Stimulated activated naive CD4-positive, alpha-beta T cell treated with Interleukin-2 at 50 U/mL for 16 hours (primary cell): ENCODE measurements at regions not wholly inside any gene's neighbourhood (a gene's known extent, or its start where the extent isn't known, plus 50 kb on each side); places are given as distances from the start of the nearest gene placed in this dataset.
"Not testable (repeated sequence)": the region's sequence is repeated elsewhere in the genome, so short reads cannot be mapped to it uniquely, and the experiment has no call there.

Source experiments
- DNase-seq: peaks from one replicate; lab custom pipeline; 2025; lab: John Stamatoyannopoulos, UW

GRCh38 chr1:5733596-5733995, 258.6 kb downstream of the NPHP4 start:
- no peak for DNase-seq

- no peak for DNase-seq
Measured at GRCh38 chr1:5731110-5731423, 261.2 kb downstream of the NPHP4 start.

- DNase-seq: no peak
Measured at GRCh38 chr1:5730272-5731109, 261.7 kb downstream of the NPHP4 start.

GRCh38 chr1:5729636-5730145, 262.5 kb downstream of the NPHP4 start:
- DNase-seq: no peak

GRCh38 chr1:5728663-5729355, 263.4 kb downstream of the NPHP4 start:
- DNase-seq: no peak

GRCh38 chr1:5727871-5728643, 264.2 kb downstream of the NPHP4 start:
- DNase-seq: no peak

- no peak for DNase-seq
Measured at GRCh38 chr1:5727191-5727590, 265.0 kb downstream of the NPHP4 start.

- DNase-seq: not testable (repeated sequence)
Measured at GRCh38 chr1:5726586-5727184, 265.5 kb downstream of the NPHP4 start.

GRCh38 chr1:5725855-5726585, 266.2 kb downstream of the NPHP4 start:
- no peak for DNase-seq

GRCh38 chr1:5725406-5725805, 266.8 kb downstream of the NPHP4 start:
- DNase-seq: no peak

- DNase-seq: no peak
Measured at GRCh38 chr1:5724847-5725246, 267.4 kb downstream of the NPHP4 start.

- DNase-seq: no peak
Measured at GRCh38 chr1:5722635-5723164, 269.5 kb downstream of the NPHP4 start.

- no peak for DNase-seq
Measured at GRCh38 chr1:5721634-5722215, 270.5 kb downstream of the NPHP4 start.

- DNase-seq: no peak
Measured at GRCh38 chr1:5720936-5721335, 271.3 kb downstream of the NPHP4 start.

- no peak for DNase-seq
Measured at GRCh38 chr1:5720484-5720883, 271.7 kb downstream of the NPHP4 start.

- no peak for DNase-seq
Measured at GRCh38 chr1:5720045-5720444, 272.2 kb downstream of the NPHP4 start.

- DNase-seq: no peak
Measured at GRCh38 chr1:5718831-5719632, 273.2 kb downstream of the NPHP4 start.

- DNase-seq: no peak
Measured at GRCh38 chr1:5717031-5717682, 275.1 kb downstream of the NPHP4 start.

- no peak for DNase-seq
Measured at GRCh38 chr1:5716126-5716525, 276.1 kb downstream of the NPHP4 start.
